GM12878 (cell line): ENCODE measurements at regions not wholly inside any gene's neighbourhood (a gene's known extent, or its start where the extent isn't known, plus 50 kb on each side); places are given as distances from the start of the nearest gene placed in this dataset.

ENCODE experiments used
- ATAC-seq: fragments of 200-7000 bp; cut with Tn5 transposase; 3 replicates; pipeline ENCODE4 v1.9.1; 2020; ENCODE audit warnings: mild to moderate bottlenecking, moderate library complexity
- BruUV-seq: library from RNA; stranded (reverse); fragments of 400-500 nt; replicated peaks from 2 replicates; lab custom pipeline; 2021; lab: Mats Ljungman, UMichigan
- CTCF ChIA-PET: fragments of 300-600 bp; sonication (Branson Sonifier 250); formaldehyde crosslinking; extraction: SDS; loops from one replicate; lab custom pipeline; 2021; ENCODE audit warnings: inconsistent platforms; lab: Yijun Ruan, JAX
- POLR2A ChIA-PET: fragments of 350-600 bp; formaldehyde crosslinking; extraction: SDS; loops from one replicate; lab custom pipeline; 2021; ENCODE audit warnings: inconsistent platforms; lab: Charles Lee
- RAD21 ChIA-PET: fragments of 300-600 bp; sonication (Branson Sonifier 250); formaldehyde crosslinking; loops from one replicate; lab custom pipeline; 2023; ENCODE audit warnings: antibody characterized with exemption; ENCODE audit not compliant: unreplicated experiment; lab: Charles Lee
- SMC1A ChIA-PET: fragments of 300-600 bp; sonication (Branson Sonifier 250); formaldehyde crosslinking; loops from one replicate; lab custom pipeline; 2023; ENCODE audit not compliant: unreplicated experiment, uncharacterized antibody; lab: Charles Lee
- DNase-seq: peaks from one replicate; pipeline ENCODE4 v3.0.0-alpha.2; 2011; ENCODE audit warnings: low read depth, low spot score
- FAIRE-seq: peaks from 3 replicates; lab custom pipeline; 2011; peaks lifted over from hg19 to GRCh38; lab: Jason Lieb, UNC
- H2AFZ ChIP-seq: 2 replicates; pipeline ENCODE4 v1.6.0; 2011; ENCODE audit warnings: low read depth, low read length, control low read depth; ENCODE audit not compliant: control insufficient read depth
- H3K27ac ChIP-seq: 2 replicates; pipeline ENCODE4 v1.5.1; 2011; ENCODE audit warnings: control low read depth; ENCODE audit not compliant: control insufficient read depth, insufficient read depth
- H3K27me3 ChIP-seq, 2 experiments: replicated peaks in 1 of 2; 2 replicates each; pipeline versions ENCODE4 v1.6.0 to v1.6.1; 2011; ENCODE audit warnings: low read length in 1 of 2; ENCODE audit not compliant: control insufficient read depth in 2 of 2, insufficient read depth in 2 of 2
- H3K36me3 ChIP-seq, 2 experiments: 2 replicates each; pipeline ENCODE4 v1.5.1; 2011; ENCODE audit warnings: low read length in 1 of 2; ENCODE audit not compliant: control insufficient read depth in 2 of 2, insufficient read depth in 2 of 2
- H3K4me1 ChIP-seq: 2 replicates; pipeline ENCODE4 v1.6.1; 2011; ENCODE audit warnings: mild to moderate bottlenecking, low read length, moderate library complexity, mixed read lengths; ENCODE audit not compliant: control insufficient read depth, insufficient read depth
- H3K4me2 ChIP-seq: 2 replicates; pipeline ENCODE4 v1.6.0; 2011; ENCODE audit warnings: control low read depth; ENCODE audit not compliant: control insufficient read depth, insufficient read depth
- H3K4me3 ChIP-seq: fragments of 200-600 bp; sonication (generic); 2 replicates; pipeline ENCODE4 v1.5.1; 2016
- H3K79me2 ChIP-seq: 2 replicates; pipeline ENCODE4 v1.6.0; 2011; ENCODE audit warnings: low read length; ENCODE audit not compliant: control insufficient read depth, insufficient read depth
- H3K9ac ChIP-seq: 2 replicates; pipeline ENCODE4 v1.8.0; 2011; ENCODE audit warnings: low read length, control low read depth, mixed read lengths; ENCODE audit not compliant: control insufficient read depth, insufficient read depth
- H3K9me3 ChIP-seq: replicated peaks from 3 replicates; pipeline ENCODE4 v1.5.1; 2011; ENCODE audit warnings: mild to moderate bottlenecking, low read length; ENCODE audit not compliant: control insufficient read depth, insufficient read depth
- H4K20me1 ChIP-seq: 2 replicates; pipeline ENCODE4 v1.6.0; 2011; ENCODE audit not compliant: control insufficient read depth, insufficient read depth
- ATF2 ChIP-seq: IDR thresholded peaks from 2 replicates; pipeline ENCODE4 v1.6.1; 2012; ENCODE audit warnings: low read length, inconsistent platforms
- BCL11A ChIP-seq: IDR thresholded peaks from 2 replicates; pipeline ENCODE4 v1.6.1; 2011; ENCODE audit warnings: low read depth, low read length
- HDAC6 ChIP-seq: fragments of 200-600 bp; sonication (generic); IDR thresholded peaks from one replicate; pipeline ENCODE4 v1.8.0; 2017; ENCODE audit warnings: antibody characterized with exemption; ENCODE audit not compliant: unreplicated experiment
- MLLT1 ChIP-seq: fragments of 450-650 bp; IDR thresholded peaks from 2 replicates; pipeline ENCODE4 v1.6.1; 2016; ENCODE audit warnings: mild to moderate bottlenecking
- NR2F1 ChIP-seq: fragments of 450-650 bp; conservative IDR thresholded peaks from 2 replicates; pipeline ENCODE4 v1.6.1; 2017; ENCODE audit warnings: mild to moderate bottlenecking
- PAX5 ChIP-seq: IDR thresholded peaks from 2 replicates; pipeline ENCODE4 v1.6.1; 2011; ENCODE audit warnings: low read depth, low read length, borderline replicate concordance
- RCOR1 ChIP-seq: conservative IDR thresholded peaks from 2 replicates; pipeline ENCODE4 v1.6.1; 2012; ENCODE audit warnings: low read depth, low read length, improper control_type of control experiment
- RFX5 ChIP-seq: IDR thresholded peaks from 2 replicates; pipeline ENCODE4 v1.6.1; 2011; ENCODE audit warnings: low read depth, low read length, improper control_type of control experiment
- ZNF384 ChIP-seq: IDR thresholded peaks from 2 replicates; pipeline ENCODE4 v1.6.1; 2012; ENCODE audit warnings: low read depth, mild to moderate bottlenecking, low read length, improper control_type of control experiment, borderline replicate concordance
- WGBS: methylation state at CpG from one replicate; pipeline ENCODE4 v1.1.6; 2016; ENCODE audit warnings: low lambda C conversion rate; ENCODE audit not compliant: insufficient replicate concordance, insufficient coverage; ENCODE audit errors: missing lambda C conversion rate; 5-methylcytosine and 5-hydroxymethylcytosine counted together
- in situ Hi-C: fragments of 300-500 bp; cut with MboI; formaldehyde crosslinking; loops from 9 replicates; pipeline ENCODE4 v1.14.3; 2018; ENCODE audit warnings: mixed read lengths
- intact Hi-C: fragments of 100-400 bp; cut with micrococcal nuclease; formaldehyde crosslinking; loops from one replicate; pipeline ENCODE4 v1.14.2; 2022; ENCODE audit not compliant: unreplicated experiment

- Histone ChIP-seq H3K27me3 (no peaks in the 10 kb centered on the region), H3K9me3 (peaks cover 11% of the 10 kb centered on the region; the same call in 2 of the 3 replicates), H3K27ac (no peak overlapping the region), H3K9ac (no peak overlapping the region), H3K4me2 (no peak overlapping the region), H3K4me3 (no peak overlapping the region), H3K79me2 (no peaks in the 10 kb centered on the region), H4K20me1 (no peaks in the 10 kb centered on the region), H3K36me3 (no peaks in the 10 kb centered on the region), H3K4me1 (no peaks in the 10 kb centered on the region; the same call in 1 of the 2 replicates), H2AFZ (no peak overlapping the region)
- CTCF ChIA-PET: no interaction called here
- POLR2A ChIA-PET: interaction anchor here (0.6 kb wide), 1 partner anchor 916 kb away, joined by 3 read pairs; no protein-coding TSS in a partner anchor
- no peak for ATAC-seq
- no peak for FAIRE-seq
- SMC1A ChIA-PET: no interaction called here
- no peak for TF ChIP-seq ATF2
- TF ChIP-seq NR2F1: no peak
- no peak for TF ChIP-seq PAX5
- no peak for TF ChIP-seq RCOR1
- no peak for TF ChIP-seq MLLT1
- no peak for TF ChIP-seq HDAC6
- no peak for TF ChIP-seq RFX5
- TF ChIP-seq ZNF384: no peak
- no peak for TF ChIP-seq BCL11A
- RAD21 ChIA-PET: no interaction called here
- in situ Hi-C loops: no loop called here
- 47% methylated on average over 13 of the region's 13 CpGs for WGBS
- no TSS peak for BruUV-seq
- no peak for DNase-seq
- intact Hi-C loops: no loop called here
These were observed 65.2 kb upstream of the RNF152 start for GRCh38 chr18:61957801-61958516.
